AG10803 (cell line): ENCODE measurements at regions not wholly inside any gene's neighbourhood (a gene's known extent, or its start where the extent isn't known, plus 50 kb on each side); places are given as distances from the start of the nearest gene placed in this dataset.

Experiments
- DNase-seq: peaks from one replicate; pipeline ENCODE4 v3.0.0; 2010; ENCODE audit warnings: low read depth
- H3K4me3 ChIP-seq: 2 replicates; pipeline ENCODE4 v1.5.1; 2011; ENCODE audit warnings: mild to moderate bottlenecking, low read length, control low read depth
- CTCF ChIP-seq: conservative IDR thresholded peaks from 2 replicates; pipeline ENCODE4 v1.5.1; 2011; ENCODE audit warnings: mild to moderate bottlenecking, low read length, control low read depth, inconsistent platforms

- TF ChIP-seq CTCF = no peak
- no peak for DNase-seq
- no peak overlapping the region for H3K4me3 ChIP-seq
Measured at GRCh38 chr16:35750157-35750689, 2290.8 kb downstream of the TP53TG3F start.

GRCh38 chr16:35750701-35751104 is 2291.3 kb downstream of the TP53TG3F start:
- H3K4me3 ChIP-seq = no peak overlapping the region
- no peak for TF ChIP-seq CTCF
- DNase-seq = no peak

GRCh38 chr16:35751191-35751941 is 2292.0 kb downstream of the TP53TG3F start:
- H3K4me3 ChIP-seq = no peak overlapping the region
- no peak for DNase-seq
- no peak for TF ChIP-seq CTCF

- no peak for DNase-seq
- TF ChIP-seq CTCF = no peak
- no peak overlapping the region for H3K4me3 ChIP-seq
Measured at GRCh38 chr16:35752012-35752772, 2292.8 kb downstream of the TP53TG3F start.

- no peak for TF ChIP-seq CTCF
- DNase-seq = no peak
Measured at GRCh38 chr16:35752773-35753558, 2293.6 kb downstream of the TP53TG3F start.

GRCh38 chr16:35753559-35754390 is 2294.4 kb downstream of the TP53TG3F start:
- no peak for DNase-seq
- TF ChIP-seq CTCF = no peak
- H3K4me3 ChIP-seq = no peak overlapping the region

More at GRCh38 chr16:35752773-35753558, 2293.6 kb downstream of the TP53TG3F start:
- no peak overlapping the region for H3K4me3 ChIP-seq
